Left renal pelvis (tissue), 4 donors: ENCODE measurements at regions not wholly inside any gene's neighbourhood (a gene's known extent, or its start where the extent isn't known, plus 50 kb on each side); places are given as distances from the start of the nearest gene placed in this dataset.

Experiments used
- DNase-seq, 4 donors: peaks; one replicate each; pipeline ENCODE4 v3.0.0-alpha.2; 2013; ENCODE audit warnings: low read depth in 4 of 4, low spot score in 3 of 4

- DNase-seq = no peak
Measured at GRCh38 chr16:76612497-76612896, 335.3 kb downstream of the CNTNAP4 start.

- DNase-seq = no peak
Measured at GRCh38 chr16:76614269-76614668, 337.1 kb downstream of the CNTNAP4 start.

DNA sequence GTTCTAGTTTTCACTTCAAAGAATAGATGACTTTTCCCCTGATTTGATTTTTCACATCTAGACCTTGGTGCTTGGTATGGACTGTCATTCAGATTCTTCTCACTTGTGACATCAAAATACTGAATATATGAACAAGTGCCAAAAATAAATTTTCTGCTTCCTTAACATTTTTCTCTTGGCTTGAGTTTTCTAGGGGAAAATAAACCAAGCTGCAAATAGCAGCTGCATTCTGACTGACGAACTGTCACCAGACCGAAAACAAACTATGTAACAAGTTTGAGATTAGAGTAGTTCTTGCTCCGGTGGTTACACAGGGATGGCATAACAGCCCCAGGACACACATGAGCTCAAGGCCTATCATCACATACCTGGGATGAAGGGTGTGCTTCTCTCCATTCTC lies 345.7 kb downstream of the CNTNAP4 start:
- DNase-seq = no peak

DNA sequence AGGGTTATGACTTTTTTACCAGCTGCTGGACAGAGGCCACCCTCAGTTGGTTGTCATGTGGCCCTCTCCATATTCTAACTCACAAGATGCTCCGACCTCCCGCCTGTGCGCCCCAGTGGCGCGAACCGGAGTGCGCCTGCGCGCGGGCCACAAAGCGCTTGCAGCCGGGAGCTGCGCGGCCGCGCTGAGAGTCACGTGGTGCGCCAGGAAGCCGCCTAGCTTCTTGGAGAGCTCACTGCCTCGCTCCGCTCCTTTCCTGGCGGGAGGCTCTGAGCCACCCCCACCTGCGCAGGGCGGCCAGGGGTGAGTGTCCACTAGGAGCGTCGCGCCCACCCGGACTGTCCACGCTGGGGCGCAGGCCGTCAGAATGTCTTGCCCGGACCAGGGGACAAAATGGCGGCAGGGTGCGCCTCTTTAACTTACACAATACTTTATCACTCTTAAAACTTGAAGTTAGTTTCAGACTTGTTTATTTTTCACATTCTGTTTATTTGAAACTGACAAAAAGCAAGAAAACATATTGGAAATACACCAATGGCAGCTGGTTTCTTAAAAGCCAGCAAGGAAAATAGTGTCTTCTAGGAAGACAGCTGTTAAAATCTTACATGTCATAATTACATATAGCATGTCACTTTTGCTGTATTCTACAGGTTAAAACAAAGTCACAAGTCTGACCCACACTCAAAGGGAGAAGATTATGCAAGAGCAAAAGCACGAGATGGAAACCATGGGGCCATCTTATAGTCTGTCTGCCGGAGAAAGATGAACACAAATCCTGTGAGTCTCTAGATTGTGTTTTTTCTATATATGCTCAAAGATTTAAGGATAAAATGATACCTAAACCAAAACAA lies 357.9 kb downstream of the CNTNAP4 start:
- no peak for DNase-seq

DNA sequence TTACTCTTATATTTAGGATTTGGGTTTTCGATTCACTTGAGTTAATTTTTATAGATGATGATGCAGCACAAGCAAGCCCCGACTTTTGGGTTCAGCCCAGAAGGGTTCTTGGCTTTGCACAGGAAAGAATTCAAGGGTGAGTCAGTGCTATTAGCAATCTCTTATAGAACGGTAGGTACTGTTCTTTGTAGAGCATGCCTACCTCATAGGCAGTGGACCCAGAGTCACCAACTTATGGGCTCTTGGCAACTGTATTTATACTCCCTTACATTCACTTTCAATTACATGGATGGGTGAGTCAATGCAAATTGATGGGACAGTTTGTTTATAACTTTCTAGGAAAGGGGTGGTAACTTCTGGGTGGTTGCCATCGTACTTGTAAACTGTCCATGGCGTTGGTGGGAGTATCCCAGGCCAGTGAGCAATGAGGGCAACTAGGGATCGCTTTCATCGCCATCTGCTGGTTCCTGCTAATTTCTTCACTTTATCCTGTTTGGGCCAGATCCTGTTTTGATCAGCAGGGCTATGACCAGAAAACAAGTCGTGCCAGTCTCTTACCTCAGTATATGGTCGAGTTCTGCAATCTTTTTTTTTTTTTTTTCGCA lies 362.6 kb downstream of the CNTNAP4 start:
- DNase-seq = peak in 1 of 4 donors; percentile 2

GRCh38 chr16:76650582-76650981 lies 373.4 kb downstream of the CNTNAP4 start:
- DNase-seq = no peak

DNA sequence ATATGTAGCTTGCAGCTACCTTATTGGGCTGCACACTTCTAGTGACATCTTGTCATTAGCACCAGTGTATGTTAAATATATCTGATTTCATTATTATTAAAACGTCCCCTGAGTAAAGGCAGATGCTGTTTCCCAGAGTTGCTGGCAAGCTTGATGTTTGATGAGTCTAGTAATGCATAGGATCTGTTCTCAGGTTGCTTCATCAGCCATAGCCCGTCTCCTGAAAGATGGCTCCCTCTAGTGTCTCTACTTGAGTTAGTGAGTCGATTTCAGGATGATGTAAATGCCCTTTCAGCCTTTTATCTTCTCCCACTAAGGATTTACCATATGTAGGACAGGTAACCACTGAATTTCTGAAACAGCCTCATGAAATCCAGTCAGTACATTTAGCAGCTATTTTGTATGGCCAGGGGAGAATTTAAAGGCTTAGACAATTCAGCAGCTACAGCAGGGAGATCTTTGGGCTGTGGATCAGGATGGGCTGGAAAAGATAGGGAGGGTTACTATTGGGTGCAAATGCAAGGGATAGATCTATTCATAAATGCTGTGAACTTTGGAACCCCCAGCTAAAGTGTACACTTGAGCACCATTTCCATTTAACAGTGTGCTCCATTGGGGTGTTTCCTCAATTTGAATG lies 376.3 kb downstream of the CNTNAP4 start:
- peak in 2 of 4 donors; percentile 35 to 36 for DNase-seq

DNA sequence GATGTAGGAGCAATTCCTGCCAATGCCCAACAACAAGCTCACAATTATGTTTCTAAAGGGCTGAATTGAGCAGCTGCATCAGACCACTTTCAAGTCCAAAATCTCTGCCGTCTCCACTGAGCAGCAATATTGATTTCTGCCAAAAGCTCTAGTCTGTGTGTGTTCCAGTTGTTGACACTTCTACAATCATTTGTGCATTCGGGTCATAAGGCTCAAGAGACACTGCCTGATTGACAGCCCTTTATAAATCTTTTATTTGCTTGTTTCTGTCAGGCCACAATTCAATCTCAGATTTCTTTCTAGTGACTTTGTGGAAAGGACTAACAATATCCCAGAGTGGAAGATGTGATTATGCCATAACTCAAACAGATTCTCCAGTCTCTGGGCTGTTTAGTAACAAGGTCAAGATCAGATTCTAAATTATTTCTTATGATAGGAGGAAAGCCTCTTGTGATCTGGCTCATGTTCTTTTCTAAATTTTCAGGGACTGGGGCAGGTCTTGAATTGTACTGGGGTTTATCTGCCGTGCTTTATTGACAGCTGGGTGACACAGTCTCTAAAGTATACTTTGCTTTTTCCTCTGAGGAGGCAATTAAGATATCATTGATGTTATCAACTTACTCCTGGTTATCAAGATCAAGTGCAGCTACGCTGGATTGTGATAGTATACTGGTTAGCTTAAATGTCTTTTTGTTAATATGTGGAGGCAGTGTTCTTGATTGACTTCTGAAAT lies 377.1 kb downstream of the CNTNAP4 start:
- DNase-seq = no peak

DNA sequence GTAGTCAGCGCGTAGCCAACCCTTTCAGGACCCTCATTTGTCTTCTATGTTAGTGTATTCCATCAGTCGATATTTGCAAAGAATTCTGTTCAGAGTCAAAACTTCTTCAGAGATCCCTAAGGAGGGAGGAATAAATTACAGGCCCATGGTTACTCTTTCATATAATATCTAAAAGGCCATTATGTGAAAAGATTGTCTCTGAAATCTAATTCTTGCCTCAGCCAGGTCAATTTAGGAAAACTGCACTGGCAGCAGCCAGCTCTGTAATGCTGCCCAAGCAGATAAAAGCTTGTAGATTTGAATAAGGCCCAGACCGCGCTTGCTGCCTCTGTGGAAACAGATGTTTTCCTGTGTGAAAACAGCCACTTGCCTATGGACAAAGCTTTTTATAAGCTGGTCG lies 379.8 kb downstream of the CNTNAP4 start:
- DNase-seq = no peak

- DNase-seq = no peak
Measured at GRCh38 chr16:76661691-76662235, 384.6 kb downstream of the CNTNAP4 start.

GRCh38 chr16:76665571-76666275 lies 388.5 kb downstream of the CNTNAP4 start:
- no peak for DNase-seq

DNA sequence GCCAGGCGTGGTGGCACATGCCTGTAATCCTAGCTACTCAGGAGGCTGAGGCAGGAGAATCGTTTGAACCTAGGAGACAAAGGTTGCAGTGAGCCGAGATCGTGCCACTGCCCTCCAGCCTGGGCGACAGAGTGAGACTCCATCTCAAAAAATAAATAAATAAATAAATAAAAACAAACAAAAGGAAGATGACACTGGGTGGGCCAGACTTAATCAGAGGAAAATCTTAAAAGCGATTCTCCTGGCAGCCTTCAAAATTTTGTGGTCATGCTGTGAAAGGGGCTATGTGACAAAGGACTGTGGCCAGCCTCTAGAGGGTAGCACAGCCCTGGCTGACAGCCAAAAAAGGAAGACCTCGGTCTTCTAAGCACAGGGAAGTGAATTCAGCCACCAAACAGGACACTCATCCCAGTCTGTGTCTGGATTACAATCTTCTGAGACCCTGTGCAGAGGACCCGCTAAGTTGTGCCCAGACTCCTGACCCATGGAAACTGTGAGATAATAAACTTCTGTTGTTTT lies 391.1 kb downstream of the CNTNAP4 start:
- DNase-seq = no peak

DNA sequence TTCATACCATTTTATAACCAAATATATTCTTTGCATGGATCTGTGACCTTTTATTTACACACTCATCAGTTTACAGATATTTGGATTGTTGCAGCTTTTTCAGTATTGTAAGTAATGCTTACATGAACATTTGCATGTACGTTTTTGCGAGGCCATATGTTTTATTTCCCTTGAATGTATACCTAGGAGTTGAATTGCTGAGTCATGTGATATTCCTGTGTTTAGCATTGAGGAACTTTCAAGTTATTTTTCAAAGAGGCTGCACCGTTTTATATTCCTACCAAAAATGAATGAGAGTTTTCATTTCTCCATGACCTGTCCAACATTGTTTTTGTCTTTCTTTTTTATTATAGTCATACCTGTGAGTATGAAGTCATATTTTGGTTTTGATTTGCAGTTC lies 392.1 kb downstream of the CNTNAP4 start:
- DNase-seq = no peak

DNA sequence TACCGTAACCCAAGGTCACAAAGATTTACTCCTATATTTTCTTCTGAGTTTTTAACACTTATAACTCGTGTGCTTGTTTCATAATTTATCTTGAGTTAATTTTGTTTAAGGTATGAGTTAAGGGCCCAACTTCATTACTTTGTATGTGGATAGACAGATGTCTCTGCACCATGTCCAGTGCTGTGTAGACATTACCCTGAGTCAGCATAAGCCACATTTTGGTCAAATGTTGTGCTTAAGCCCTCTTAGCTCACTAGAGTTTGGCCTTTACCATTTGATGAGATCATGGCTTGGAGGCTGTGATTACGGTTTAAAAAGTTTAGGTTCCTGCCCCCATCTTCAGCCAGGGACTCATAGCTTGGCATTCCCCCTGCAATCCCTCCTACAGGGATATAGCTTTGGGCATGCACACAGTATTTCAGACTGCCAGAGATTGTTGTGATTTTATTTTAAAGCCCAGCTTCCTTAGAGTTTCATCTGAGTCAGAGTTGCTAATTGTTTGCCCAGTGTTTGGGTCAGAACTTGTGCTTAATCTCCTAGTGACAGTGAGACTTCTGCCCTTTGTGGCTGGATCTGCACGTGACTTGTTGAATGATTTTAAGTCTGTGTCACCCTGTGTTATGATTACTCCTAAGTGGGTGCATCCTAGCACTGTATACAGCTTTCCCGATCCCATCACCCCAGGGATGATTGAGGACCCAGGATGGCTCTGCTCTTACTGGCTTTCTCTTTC lies 393.1 kb downstream of the CNTNAP4 start:
- DNase-seq = no peak

DNA sequence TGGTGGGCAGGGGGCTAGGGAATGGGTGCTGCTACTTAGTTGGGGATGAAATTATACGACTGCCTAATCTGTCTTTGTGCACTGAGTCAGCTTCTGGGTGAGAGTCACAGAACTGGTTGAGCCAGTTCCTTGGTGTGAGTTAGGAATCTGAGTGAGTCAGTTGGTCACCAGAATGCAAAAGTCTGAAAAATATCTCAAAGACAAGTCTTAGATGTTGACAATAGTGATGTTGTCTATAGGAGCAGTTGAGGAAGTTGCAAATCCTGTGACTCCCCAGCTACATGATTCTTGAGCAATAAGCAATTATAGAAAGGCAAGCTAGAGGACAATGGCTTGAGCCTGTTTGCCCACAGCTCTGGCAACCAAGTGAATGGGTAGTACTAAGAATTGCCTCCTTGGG lies 399.2 kb downstream of the CNTNAP4 start:
- DNase-seq = no peak

DNA sequence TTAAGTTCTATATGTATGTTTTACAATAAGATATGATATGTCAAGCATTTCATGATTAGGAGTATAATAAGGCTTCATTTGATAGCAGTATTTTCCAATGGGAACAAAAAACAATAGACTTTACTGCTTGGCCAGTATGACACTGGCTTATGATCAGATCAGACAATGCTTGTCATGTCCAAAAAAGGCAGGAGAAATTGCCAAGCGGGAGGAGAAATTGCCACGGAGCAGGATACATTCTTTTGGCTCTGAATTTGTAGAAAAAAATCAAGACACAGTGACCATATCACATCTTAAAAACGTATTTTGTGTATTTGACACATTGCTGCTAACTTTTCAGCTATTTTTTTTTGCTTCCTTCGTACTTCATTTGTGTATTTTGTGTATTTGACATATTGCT lies 404.1 kb downstream of the CNTNAP4 start:
- no peak for DNase-seq

GRCh38 chr16:76683051-76683450 lies 405.9 kb downstream of the CNTNAP4 start:
- DNase-seq = no peak

- DNase-seq = no peak
Measured at GRCh38 chr16:76696876-76697275, 419.7 kb downstream of the CNTNAP4 start.

- DNase-seq = peak in 2 of 4 donors; percentile 1 to 8
Measured at GRCh38 chr16:76705892-76706291, 428.7 kb downstream of the CNTNAP4 start.
